Medulla oblongata (tissue), 1 donor: ENCODE measurements at regions not wholly inside any gene's neighbourhood (a gene's known extent, or its start where the extent isn't known, plus 50 kb on each side); places are given as distances from the start of the nearest gene placed in this dataset.
"Not testable (repeated sequence)": the region's sequence is repeated elsewhere in the genome, so short reads cannot be mapped to it uniquely, and the experiment has no call there.

Experiments used
- DNase-seq: peaks from one replicate; pipeline ENCODE4 v3.0.0-alpha.2; 2015; ENCODE audit errors: extremely low spot score

DNA sequence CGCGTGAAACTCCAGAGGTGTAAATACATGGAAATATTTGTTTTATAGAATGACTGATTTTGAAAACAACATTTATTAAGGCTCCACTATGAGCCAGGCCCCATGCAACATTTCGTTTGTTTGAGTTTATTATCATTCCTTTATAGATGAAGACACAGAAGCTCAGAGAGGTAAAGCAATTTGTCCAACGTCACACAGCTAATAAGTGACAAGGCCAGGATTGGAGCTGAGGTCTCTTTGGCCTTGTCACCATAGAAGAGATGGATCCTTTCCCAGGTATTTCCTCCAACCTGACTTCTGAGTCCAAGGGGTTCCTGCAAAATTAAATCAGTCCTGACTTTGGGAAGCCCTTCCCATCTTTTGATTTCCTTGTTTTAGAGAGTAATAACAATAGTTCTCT lies 98.0 kb downstream of the SYF2 start:
- DNase-seq: no peak

DNA sequence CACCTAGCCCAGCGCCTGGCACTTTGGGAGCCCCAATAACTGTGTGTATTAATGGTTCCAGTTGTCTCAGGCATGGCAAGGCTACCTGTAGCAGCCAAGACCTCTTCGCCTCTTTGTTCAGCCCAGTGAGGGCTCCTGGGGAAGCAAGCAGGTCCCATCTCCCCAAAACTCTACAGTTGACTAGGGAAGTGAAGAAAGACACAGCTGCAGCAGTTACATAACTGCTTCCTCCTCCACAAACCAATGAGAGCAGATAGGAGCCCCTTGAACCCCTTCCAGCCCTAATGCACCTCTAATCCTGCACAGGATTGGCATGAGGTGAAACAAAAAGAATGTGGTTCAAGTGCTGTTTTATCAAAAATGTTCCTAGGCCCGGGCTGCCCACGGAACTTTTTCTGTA lies 100.5 kb downstream of the SYF2 start:
- DNase-seq: peak; percentile 9

GRCh38 chr1:25130895-25131294 lies 101.4 kb downstream of the SYF2 start:
- DNase-seq: no peak

GRCh38 chr1:25129380-25129779 lies 102.9 kb downstream of the SYF2 start:
- DNase-seq: no peak

DNA sequence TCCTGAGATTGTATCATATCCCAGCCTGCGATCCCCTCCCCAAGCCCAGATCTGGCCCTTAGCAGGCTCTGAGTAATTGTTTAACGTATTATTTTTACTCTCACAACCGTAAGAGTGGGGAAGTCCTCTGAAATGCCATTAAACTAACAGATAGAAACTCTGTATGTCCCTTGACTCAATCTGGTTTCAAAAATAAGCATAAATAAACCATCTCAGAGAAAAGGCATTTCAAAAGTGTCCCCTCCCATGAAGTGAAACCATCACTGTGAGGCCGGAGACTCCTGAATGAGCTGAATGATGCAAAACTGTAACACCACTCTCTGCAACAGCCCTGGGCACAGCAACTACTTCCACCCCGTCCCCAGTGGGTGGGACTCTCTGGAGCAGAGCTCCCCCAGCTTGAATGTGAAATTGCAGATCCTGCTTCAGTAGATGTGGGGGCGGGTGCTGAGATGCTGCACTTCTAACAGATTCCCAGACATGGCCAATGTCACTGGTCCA lies 104.1 kb downstream of the SYF2 start:
- DNase-seq: no peak

DNA sequence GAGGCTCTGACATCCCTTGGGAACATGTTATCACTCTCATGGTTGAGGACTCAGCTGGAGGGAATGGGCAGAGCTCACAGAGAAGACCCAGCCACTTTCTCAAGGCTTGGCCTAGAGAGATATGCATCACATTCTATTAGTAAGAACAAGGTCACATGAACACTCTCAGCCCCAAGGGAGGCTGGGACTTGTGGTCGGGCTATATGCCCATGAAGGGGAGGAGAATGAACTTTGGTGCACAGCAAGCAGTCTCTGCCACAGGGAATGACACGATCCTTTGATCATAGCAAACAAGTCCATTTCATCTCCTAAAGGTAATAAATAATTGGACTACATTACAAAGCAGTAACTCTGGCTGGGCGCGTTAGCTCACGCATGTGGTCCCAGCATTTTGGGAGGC lies 105.7 kb downstream of the SYF2 start:
- DNase-seq: no peak

GRCh38 chr1:25123551-25123950 lies 108.8 kb downstream of the SYF2 start:
- DNase-seq: no peak

GRCh38 chr1:25122747-25123146 lies 109.6 kb downstream of the SYF2 start:
- DNase-seq: no peak

- DNase-seq: no peak
These were observed 112.0 kb downstream of the SYF2 start for GRCh38 chr1:25120281-25120680.

- no peak for DNase-seq
These were observed 113.8 kb downstream of the SYF2 start for GRCh38 chr1:25118546-25118945.

DNA sequence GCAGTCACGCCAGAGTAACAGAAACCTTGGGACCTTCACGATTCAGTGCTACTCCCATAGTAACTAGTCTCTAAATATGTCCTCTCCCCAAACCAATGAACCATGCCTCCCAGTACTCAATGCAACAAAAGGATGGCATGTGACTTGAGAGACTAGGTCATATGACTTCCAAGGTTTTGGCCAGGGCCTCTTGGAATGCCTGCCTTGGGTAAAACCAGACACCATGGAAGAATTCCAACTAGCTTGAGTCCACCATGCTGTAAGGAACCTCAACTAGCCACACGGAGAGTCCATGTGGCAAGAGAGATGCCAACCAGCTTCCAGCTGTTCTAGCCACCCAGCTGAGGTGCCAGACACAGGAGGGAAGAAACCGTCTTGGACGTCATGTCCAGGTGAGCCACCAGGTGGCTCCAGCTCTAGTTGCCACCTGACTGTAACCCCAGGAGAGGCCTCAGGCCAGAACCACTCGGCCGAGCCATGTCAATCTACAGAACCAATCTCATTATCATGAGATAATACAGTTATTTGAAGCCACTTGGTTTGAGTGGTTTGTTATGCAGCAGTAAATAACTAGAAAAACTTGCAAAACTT lies 115.0 kb downstream of the SYF2 start:
- DNase-seq: no peak

DNA sequence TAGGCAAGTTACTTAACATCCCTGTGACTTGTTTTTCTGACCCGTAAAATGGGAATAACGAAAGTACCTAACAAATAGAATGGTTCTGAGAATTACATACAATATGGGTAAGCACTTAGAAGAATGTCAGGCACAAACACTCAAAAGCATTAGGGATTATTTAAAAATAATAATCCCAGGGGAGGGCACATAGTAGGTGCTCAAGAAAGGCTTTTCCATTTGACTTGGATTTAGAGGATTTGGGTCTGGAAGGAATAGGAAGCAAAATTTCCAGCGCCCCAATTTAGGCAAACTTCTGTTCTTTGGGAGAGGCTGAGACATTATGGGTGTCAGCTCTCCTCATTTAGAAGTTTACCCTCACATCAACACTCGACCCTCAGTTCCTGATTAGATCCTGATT lies 115.5 kb downstream of the SYF2 start:
- DNase-seq: no peak

DNA sequence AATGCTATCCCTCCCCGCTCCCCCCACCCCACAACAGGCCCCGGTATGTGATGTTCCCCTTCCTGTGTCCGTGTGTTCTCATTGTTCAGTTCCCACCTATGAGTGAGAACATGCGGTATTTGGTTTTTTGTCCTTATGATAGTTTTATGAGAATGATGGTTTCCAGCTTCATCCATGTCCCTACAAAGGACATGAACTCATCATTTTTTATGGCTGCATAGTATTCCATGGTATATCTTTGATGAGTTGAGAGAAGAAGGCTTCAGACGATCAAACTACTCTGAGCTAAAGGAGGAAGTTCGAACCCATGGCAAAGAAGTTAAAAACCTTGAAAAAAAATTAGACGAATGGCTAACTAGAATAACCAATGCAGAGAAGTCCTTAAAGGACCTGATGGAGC lies 116.2 kb downstream of the SYF2 start:
- not testable (repeated sequence) for DNase-seq

GRCh38 chr1:25113731-25114130 lies 118.6 kb downstream of the SYF2 start:
- no peak for DNase-seq

- DNase-seq: no peak
These were observed 119.2 kb downstream of the SYF2 start for GRCh38 chr1:25113086-25113485.

DNA sequence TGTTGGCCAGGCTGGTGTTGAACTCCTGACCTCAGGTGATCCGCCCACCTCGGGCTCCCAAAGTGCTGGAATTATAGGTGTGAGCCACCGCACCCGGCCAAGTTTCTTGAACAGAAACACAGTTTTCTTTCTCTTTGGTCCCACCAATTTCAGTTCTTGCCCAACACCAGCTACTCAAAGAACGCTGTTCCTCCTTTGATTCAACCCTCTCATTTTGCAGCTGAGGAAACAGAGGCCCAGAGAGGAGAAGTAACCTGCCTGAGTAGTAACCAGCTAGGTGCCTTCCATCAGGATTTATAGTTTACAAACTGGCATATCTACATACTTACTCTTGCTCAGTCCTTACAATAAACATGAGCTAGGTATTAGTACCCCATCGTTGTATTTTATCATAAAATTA lies 119.9 kb downstream of the SYF2 start:
- no peak for DNase-seq

DNA sequence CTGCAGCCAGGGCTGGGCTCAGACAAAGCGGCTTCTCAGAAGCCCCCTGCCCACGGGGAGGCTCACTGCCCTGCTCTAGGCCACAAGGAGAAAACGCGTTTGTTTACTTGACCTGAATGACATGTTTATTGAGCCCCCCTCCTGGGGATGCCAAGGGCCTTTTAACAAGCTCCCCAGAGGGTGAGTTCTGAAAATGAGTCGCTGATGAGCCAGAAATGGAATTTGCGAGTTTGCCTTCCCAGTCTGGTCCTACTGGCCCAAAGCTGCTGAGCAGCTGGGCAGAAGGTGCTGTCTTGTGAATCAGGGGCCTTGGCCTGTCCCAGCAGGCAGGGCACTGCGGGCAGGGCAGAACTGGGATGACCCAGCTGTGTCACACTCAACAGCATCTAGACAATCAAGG lies 120.6 kb downstream of the SYF2 start:
- no peak for DNase-seq

GRCh38 chr1:25110485-25110884 lies 121.8 kb downstream of the SYF2 start:
- no peak for DNase-seq

DNA sequence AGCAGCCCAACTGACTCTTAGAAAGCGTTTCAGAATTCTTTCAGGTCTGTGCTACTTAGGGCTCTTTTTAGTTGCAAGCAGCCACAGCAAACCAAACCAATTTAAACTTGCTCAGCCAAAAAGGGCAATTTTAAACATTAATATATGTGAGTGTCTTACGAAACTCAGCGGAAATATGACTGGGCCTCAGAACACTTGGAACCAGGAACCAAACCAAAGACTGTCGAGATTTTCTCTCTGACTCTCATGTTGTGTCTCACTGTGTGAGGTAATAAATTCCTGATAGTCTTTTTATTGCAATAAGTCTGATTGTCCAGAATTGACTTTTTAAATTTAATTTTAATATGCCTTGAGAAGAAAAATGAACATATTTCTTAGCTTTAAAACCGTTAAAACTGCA lies 122.3 kb downstream of the SYF2 start:
- no peak for DNase-seq

- no peak for DNase-seq
These were observed 122.8 kb downstream of the SYF2 start for GRCh38 chr1:25109531-25109951.

DNA sequence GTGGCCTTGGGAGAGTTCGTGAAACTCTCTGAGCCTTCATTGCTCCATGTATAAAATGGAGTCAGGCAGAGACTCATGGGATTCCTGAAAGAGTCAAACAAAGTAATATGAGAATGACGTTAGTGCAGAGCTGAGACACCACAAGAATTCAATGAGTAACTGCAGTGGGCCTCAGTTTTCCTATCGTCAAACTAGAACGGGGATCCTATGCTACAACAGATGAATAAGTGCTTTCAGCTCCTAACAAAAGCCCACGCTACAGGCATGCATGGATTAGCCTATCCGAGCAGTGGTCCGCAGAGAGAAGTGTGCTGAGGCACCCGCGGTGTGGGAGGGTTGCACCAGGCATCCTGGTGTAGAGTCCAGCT lies 124.7 kb downstream of the SYF2 start:
- DNase-seq: no peak

- DNase-seq: no peak
These were observed 125.2 kb downstream of the SYF2 start for GRCh38 chr1:25106976-25107642.

DNA sequence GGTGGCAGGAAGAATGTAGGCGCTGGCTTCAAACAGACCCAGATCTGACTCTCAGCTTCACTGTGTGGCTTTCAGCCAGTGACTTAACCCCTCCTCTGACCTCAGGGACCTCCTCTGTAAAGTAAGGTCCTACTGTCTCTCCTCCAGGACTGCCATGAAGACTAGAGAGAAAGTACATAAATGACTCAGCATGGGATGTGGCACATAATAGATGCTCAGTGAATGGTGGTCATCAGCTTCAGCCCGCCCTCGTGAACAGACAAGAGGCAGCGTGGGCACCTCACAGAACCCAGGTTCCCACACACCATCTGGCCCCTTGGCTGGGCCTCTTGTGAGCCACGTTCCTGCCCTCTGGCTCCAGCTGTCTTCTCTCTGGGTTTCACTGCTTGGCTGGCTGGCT lies 126.0 kb downstream of the SYF2 start:
- DNase-seq: no peak

DNA sequence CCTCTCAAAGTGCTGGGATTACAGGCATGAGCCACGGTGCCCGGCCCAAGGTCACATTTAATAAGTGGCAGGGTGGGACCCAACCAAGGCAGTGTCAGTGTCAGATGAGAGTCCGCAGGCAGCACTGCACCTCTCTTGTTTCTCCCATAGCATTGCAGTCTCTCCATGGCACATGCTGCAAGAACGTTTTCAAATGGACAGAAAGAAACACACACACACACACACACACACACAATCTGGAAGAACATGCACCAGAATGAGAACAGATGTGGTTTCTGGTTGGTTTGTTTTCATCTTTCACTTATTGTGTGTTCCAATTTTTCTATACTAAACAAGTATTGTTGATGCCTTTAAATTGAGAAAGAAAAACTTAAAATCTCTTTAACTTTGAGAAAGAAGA lies 126.5 kb downstream of the SYF2 start:
- DNase-seq: no peak
